ENCODE measurements at regions not wholly inside any gene's neighbourhood (a gene's known extent, or its start where the extent isn't known, plus 50 kb on each side); places are given as distances from the start of the nearest gene placed in this dataset.
A peak's percentile ranks its signal among the peaks of the same experiment; 100 is the strongest.

DNA sequence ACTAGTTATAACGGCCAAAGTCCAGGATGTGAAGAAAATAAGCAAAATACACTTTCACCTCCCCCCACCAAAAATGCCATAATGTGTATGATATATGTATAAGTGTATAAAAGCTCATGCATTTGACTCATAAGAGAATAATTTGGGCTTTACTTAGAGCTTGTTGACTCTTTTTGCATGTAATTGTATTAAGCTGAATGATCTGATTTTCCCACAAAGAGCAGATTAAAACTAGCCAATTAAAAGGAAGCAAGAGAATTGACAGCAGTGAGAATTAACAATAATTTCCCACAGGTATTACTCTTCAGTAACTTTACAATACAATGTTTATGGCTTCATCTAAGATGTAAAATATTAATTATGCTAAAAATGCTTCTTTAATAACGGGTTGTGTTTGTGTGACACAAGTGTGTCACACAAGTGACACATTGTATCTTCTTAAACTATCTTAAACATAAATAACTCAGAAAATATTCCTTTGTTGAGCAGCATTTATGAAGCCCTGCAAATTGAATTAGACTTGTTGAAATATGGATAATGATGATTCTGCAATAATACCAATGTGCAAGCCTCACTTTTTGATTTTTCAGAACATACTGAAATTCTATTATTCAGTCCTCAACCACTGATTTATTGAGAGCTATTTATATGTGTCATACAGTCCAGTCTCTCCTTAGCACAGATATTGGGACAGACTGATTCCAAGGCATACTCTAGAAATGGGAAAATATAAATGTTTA is 134.5 kb downstream of the SLIT2 start:
- in situ Hi-C loops (cut with MboI) (no loop called here), intact Hi-C loops (cut with micrococcal nuclease) (no loop called here)
- no peaks in the 10 kb centered on the region for H3K79me2 ChIP-seq (ENCODE audit: control insufficient read depth, insufficient read depth, low read length)
- no peak for ATAC-seq
- no peak overlapping the region for H3K9ac ChIP-seq (ENCODE audit: insufficient read depth in 1 of 2, low read depth in 2 of 2, low read length in 2 of 2)
- H3K9me3 ChIP-seq (replicated peaks; ENCODE audit: control insufficient read depth, insufficient read depth, low read depth, low read length) = no peaks in the 10 kb centered on the region
- H3K27me3 ChIP-seq (ENCODE audit: control insufficient read depth in 2 of 2, insufficient read depth in 2 of 2, low read length in 2 of 2) = no peaks in the 10 kb centered on the region
- no peak overlapping the region for H3K4me3 ChIP-seq
- TF ChIP-seq PTRF (tag; IDR thresholded peaks at IDR 0.05) (no peak), ZNF316 (IDR thresholded peaks at IDR 0.05) (0 out of 2 replicates have a peak, but pooled peaks have one; percentile 15), ZNF561 (CRISPR knock-in tag; conservative IDR thresholded peaks at IDR 0.05) (no peak), ZNF318 (IDR thresholded peaks at IDR 0.05; ENCODE audit: borderline replicate concordance in 1 of 2, low read depth in 1 of 2) (no peak)
- no peak overlapping the region for H2AFZ ChIP-seq (ENCODE audit: low read depth, low read length)
- H3K27ac ChIP-seq (ENCODE audit: extremely low read depth, low read depth, low read length) = no peak overlapping the region
- H3K4me1 ChIP-seq (replicated peaks in 1 of 2; ENCODE audit: control insufficient read depth in 2 of 2, insufficient read depth in 2 of 2, low read length in 2 of 2) = no peaks in the 10 kb centered on the region
- ChIA-PET CTCF (ENCODE audit: low intra/inter-chr PET ratio) (no interaction called here), POLR2A (no interaction called here)
- H3K4me2 ChIP-seq (ENCODE audit: insufficient read depth, low read length) = no peak overlapping the region
- 5% methylated on average over 2 of the region's 2 CpGs for WGBS (ENCODE audit: insufficient coverage, low coverage, missing lambda C conversion rate)
- no peaks in the 10 kb centered on the region for H3K9me1 ChIP-seq (ENCODE audit: control insufficient read depth, insufficient read depth, low read length)
- no peaks in the 10 kb centered on the region for H3K36me3 ChIP-seq (ENCODE audit: control insufficient read depth, insufficient read depth, low read length)
- H4K20me1 ChIP-seq (replicated peaks; ENCODE audit: control insufficient read depth, insufficient read depth, low read length) = no peaks in the 10 kb centered on the region
- no TSS peak for BruUV-seq (replicated peaks)
- DNase-seq (ENCODE audit: extremely low read depth in 1 of 4, low spot score in 3 of 4) = no peak
- no peak for FAIRE-seq
